AG08395 (cell line): ENCODE measurements at regions not wholly inside any gene's neighbourhood (a gene's known extent, or its start where the extent isn't known, plus 50 kb on each side); places are given as distances from the start of the nearest gene placed in this dataset.

Experiments used
- DNase-seq: peaks from one replicate; pipeline ENCODE4 v3.0.0; 2012; ENCODE audit warnings: mixed read lengths, low spot score

GRCh38 chr1:169053196-169053595 lies 53.3 kb upstream of the ATP1B1 start:
- DNase-seq: no peak
